Loucy (cell line): ENCODE measurements at regions not wholly inside any gene's neighbourhood (a gene's known extent, or its start where the extent isn't known, plus 50 kb on each side); places are given as distances from the start of the nearest gene placed in this dataset.

Source experiments
- H2AFZ ChIP-seq: fragments of 200-600 bp; sonication (generic); 2 replicates; pipeline ENCODE4 v1.6.0; 2016; ENCODE audit warnings: antibody characterized with exemption, mild to moderate bottlenecking, low read length, moderate library complexity
- H3F3A ChIP-seq: fragments of 200-600 bp; 2 replicates; pipeline ENCODE4 v1.6.0; 2016; ENCODE audit warnings: antibody characterized with exemption, low read depth, mild to moderate bottlenecking
- H3K27me3 ChIP-seq: fragments of 200-600 bp; sonication (generic); 2 replicates; pipeline ENCODE4 v1.6.1; 2014; ENCODE audit warnings: low read length, mild to moderate bottlenecking; ENCODE audit not compliant: insufficient read depth, poor library complexity, severe bottlenecking
- H3K36me3 ChIP-seq: fragments of 200-600 bp; sonication (generic); 2 replicates; pipeline ENCODE4 v1.6.1; 2016; ENCODE audit warnings: low read length; ENCODE audit not compliant: insufficient read depth
- H3K4me1 ChIP-seq: fragments of 200-600 bp; sonication (generic); 2 replicates; pipeline ENCODE4 v1.5.1; 2014; ENCODE audit warnings: low read length, mild to moderate bottlenecking; ENCODE audit not compliant: insufficient read depth, poor library complexity, severe bottlenecking
- H3K4me2 ChIP-seq: fragments of 200-600 bp; sonication (generic); 2 replicates; pipeline ENCODE4 v1.6.0; 2014; ENCODE audit warnings: antibody characterized with exemption, low read length, low read depth, mild to moderate bottlenecking; ENCODE audit not compliant: poor library complexity, severe bottlenecking
- H3K4me3 ChIP-seq: fragments of 200-600 bp; sonication (generic); 2 replicates; pipeline ENCODE4 v1.5.1; 2014; ENCODE audit warnings: low read length, mild to moderate bottlenecking, mixed read lengths; ENCODE audit not compliant: poor library complexity, severe bottlenecking
- H3K79me2 ChIP-seq: fragments of 200-600 bp; sonication (generic); 2 replicates; pipeline ENCODE4 v1.6.1; 2014; ENCODE audit warnings: low read length; ENCODE audit not compliant: insufficient read depth
- H3K9ac ChIP-seq: fragments of 200-600 bp; sonication (generic); 2 replicates; pipeline ENCODE4 v1.6.0; 2014; ENCODE audit warnings: mild to moderate bottlenecking, low read depth, low read length, moderate library complexity; ENCODE audit not compliant: poor library complexity, severe bottlenecking
- H3K9me2 ChIP-seq: fragments of 200-600 bp; sonication (generic); replicated peaks from 2 replicates; pipeline ENCODE4 v1.6.1; 2016; ENCODE audit warnings: low read depth, low read length, mixed read lengths
- H3K9me3 ChIP-seq: fragments of 200-600 bp; sonication (generic); 2 replicates; pipeline ENCODE4 v1.6.1; 2014; ENCODE audit warnings: mild to moderate bottlenecking, antibody characterized with exemption, low read length, low read depth; ENCODE audit not compliant: insufficient read depth
- H4K20me1 ChIP-seq: fragments of 200-600 bp; sonication (generic); 2 replicates; pipeline ENCODE4 v1.6.0; 2014; ENCODE audit warnings: antibody characterized with exemption, low read length, mild to moderate bottlenecking; ENCODE audit not compliant: insufficient read depth, poor library complexity, severe bottlenecking
- EZH2phosphoT487 ChIP-seq: fragments of 200-600 bp; IDR thresholded peaks from 2 replicates; pipeline ENCODE4 v1.6.1; 2018; ENCODE audit warnings: antibody characterized with exemption, mild to moderate bottlenecking, moderate library complexity, borderline replicate concordance
- TF ChIP-seq, protein P1 (sequence below): fragments of 200-600 bp; sonication (generic); conservative IDR thresholded peaks from 2 replicates; pipeline ENCODE4 v1.5.1; 2014; ENCODE audit warnings: mild to moderate bottlenecking, antibody characterized with exemption, low read length

DNA sequence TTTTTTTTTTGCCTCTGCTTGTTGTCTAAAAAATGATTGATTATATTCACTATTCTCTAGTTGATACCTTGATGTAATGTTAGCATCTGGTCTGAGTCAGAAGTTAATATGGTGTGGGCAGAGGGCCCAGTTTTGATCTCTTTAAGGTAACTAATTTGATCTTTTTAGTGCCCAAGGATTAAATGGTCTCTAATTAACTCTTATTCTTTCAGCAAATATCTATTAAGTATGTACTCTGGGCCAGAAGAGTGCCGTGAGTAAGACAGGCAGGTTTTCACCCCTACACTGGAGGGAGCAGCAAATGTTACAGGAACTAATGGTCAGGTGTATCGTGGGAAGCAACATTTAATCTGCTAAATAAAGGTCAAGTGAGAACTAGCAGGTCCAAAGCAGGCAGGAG, 144.6 kb upstream of the COL1A2 start:
- Histone ChIP-seq H3K36me3 (no peaks in the 10 kb centered on the region), H3F3A (no peaks in the 10 kb centered on the region), H3K9ac (no peak overlapping the region), H3K27me3 (no peaks in the 10 kb centered on the region), H3K9me2 (no peaks in the 10 kb centered on the region), H3K4me2 (no peak overlapping the region), H2AFZ (no peak overlapping the region), H4K20me1 (no peaks in the 10 kb centered on the region), H3K9me3 (no peaks in the 10 kb centered on the region), H3K4me3 (no peak overlapping the region), H3K4me1 (no peaks in the 10 kb centered on the region), H3K79me2 (no peaks in the 10 kb centered on the region)
- TF ChIP-seq, protein P1, sequence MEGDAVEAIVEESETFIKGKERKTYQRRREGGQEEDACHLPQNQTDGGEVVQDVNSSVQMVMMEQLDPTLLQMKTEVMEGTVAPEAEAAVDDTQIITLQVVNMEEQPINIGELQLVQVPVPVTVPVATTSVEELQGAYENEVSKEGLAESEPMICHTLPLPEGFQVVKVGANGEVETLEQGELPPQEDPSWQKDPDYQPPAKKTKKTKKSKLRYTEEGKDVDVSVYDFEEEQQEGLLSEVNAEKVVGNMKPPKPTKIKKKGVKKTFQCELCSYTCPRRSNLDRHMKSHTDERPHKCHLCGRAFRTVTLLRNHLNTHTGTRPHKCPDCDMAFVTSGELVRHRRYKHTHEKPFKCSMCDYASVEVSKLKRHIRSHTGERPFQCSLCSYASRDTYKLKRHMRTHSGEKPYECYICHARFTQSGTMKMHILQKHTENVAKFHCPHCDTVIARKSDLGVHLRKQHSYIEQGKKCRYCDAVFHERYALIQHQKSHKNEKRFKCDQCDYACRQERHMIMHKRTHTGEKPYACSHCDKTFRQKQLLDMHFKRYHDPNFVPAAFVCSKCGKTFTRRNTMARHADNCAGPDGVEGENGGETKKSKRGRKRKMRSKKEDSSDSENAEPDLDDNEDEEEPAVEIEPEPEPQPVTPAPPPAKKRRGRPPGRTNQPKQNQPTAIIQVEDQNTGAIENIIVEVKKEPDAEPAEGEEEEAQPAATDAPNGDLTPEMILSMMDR: no peak
- TF ChIP-seq EZH2phosphoT487: no peak

GRCh38 chr7:94250987-94251386, 143.7 kb upstream of the COL1A2 start:
- H3K9me3 ChIP-seq: no peaks in the 10 kb centered on the region
- H3K36me3 ChIP-seq: no peaks in the 10 kb centered on the region
- no peaks in the 10 kb centered on the region for H3F3A ChIP-seq
- no peak overlapping the region for H3K4me2 ChIP-seq
- TF ChIP-seq, protein P1: no peak
- TF ChIP-seq EZH2phosphoT487: no peak
- no peaks in the 10 kb centered on the region for H3K4me1 ChIP-seq
- H3K9ac ChIP-seq: no peak overlapping the region
- no peak overlapping the region for H3K4me3 ChIP-seq
- H3K79me2 ChIP-seq: no peaks in the 10 kb centered on the region
- H2AFZ ChIP-seq: no peak overlapping the region
- H3K9me2 ChIP-seq: no peaks in the 10 kb centered on the region
- H3K27me3 ChIP-seq: no peaks in the 10 kb centered on the region
- H4K20me1 ChIP-seq: no peaks in the 10 kb centered on the region

- Histone ChIP-seq H3K79me2 (no peaks in the 10 kb centered on the region), H2AFZ (no peak overlapping the region), H3F3A (no peaks in the 10 kb centered on the region), H3K9me2 (no peaks in the 10 kb centered on the region), H3K9me3 (no peaks in the 10 kb centered on the region), H3K9ac (no peak overlapping the region), H3K4me1 (no peaks in the 10 kb centered on the region), H3K4me2 (no peak overlapping the region), H3K27me3 (no peaks in the 10 kb centered on the region), H4K20me1 (no peaks in the 10 kb centered on the region), H3K4me3 (no peak overlapping the region), H3K36me3 (no peaks in the 10 kb centered on the region)
- no peak for TF ChIP-seq EZH2phosphoT487
- TF ChIP-seq, protein P1: no peak
Observed at GRCh38 chr7:94252124-94252523, 142.6 kb upstream of the COL1A2 start.
